PC-3 (cell line): ENCODE measurements at regions not wholly inside any gene's neighbourhood (a gene's known extent, or its start where the extent isn't known, plus 50 kb on each side); places are given as distances from the start of the nearest gene placed in this dataset.

ENCODE experiments used
- ATAC-seq: fragments of 200-7000 bp; cut with Tn5 transposase; 2 replicates; pipeline ENCODE4 v1.9.1; 2020; ENCODE audit warnings: mild to moderate bottlenecking, moderate library complexity
- BruUV-seq: library from RNA; stranded (reverse); fragments of 400-500 nt; replicated peaks from 2 replicates; lab custom pipeline; 2021; lab: Mats Ljungman, UMichigan
- CTCF ChIA-PET: fragments of 300-600 bp; sonication (Branson Sonifier 250); formaldehyde crosslinking; loops from one replicate; lab custom pipeline; 2022; ENCODE audit warnings: antibody characterized with exemption; lab: Charles Lee
- POLR2A ChIA-PET: fragments of 300-600 bp; sonication (Branson Sonifier 250); formaldehyde crosslinking; loops from one replicate; lab custom pipeline; 2022; ENCODE audit warnings: antibody characterized with exemption; ENCODE audit not compliant: unreplicated experiment; lab: Charles Lee
- DNase-seq: peaks from one replicate; pipeline ENCODE4 v3.0.0-alpha.2; 2015
- H2AFZ ChIP-seq: fragments of 300-600 bp; sonication (generic); 2 replicates; pipeline ENCODE4 v1.6.0; 2016; ENCODE audit warnings: antibody characterized with exemption, low read length
- H3F3A ChIP-seq: fragments of 300-600 bp; sonication (generic); one replicate; pipeline ENCODE4 v1.6.0; 2017; ENCODE audit warnings: antibody characterized with exemption, low read length, control low read depth, mild to moderate bottlenecking; ENCODE audit not compliant: unreplicated experiment
- H3K27ac ChIP-seq: fragments of 300-600 bp; sonication (generic); 2 replicates; pipeline ENCODE4 v1.5.1; 2016; ENCODE audit warnings: mild to moderate bottlenecking, low read length
- H3K27me3 ChIP-seq: fragments of 300-600 bp; sonication (generic); 2 replicates; pipeline ENCODE4 v1.6.1; 2016; ENCODE audit warnings: low read length, mixed read lengths
- H3K36me3 ChIP-seq: fragments of 300-600 bp; sonication (generic); 2 replicates; pipeline ENCODE4 v1.6.1; 2016; ENCODE audit warnings: low read depth, mixed run types, low read length, mixed read lengths
- H3K4me1 ChIP-seq: fragments of 300-600 bp; sonication (generic); 2 replicates; pipeline ENCODE4 v1.5.1; 2016; ENCODE audit warnings: low read length; ENCODE audit not compliant: insufficient read depth
- H3K4me2 ChIP-seq: fragments of 300-600 bp; sonication (generic); 2 replicates; pipeline ENCODE4 v1.6.0; 2016; ENCODE audit warnings: low read length
- H3K4me3 ChIP-seq: fragments of 300-600 bp; sonication (generic); 2 replicates; pipeline ENCODE4 v1.5.1; 2016; ENCODE audit warnings: mild to moderate bottlenecking, low read length, mixed read lengths
- H3K79me2 ChIP-seq: fragments of 300-600 bp; sonication (generic); 2 replicates; pipeline ENCODE4 v1.6.1; 2017; ENCODE audit warnings: low read length, mixed read lengths
- H3K9ac ChIP-seq: fragments of 300-600 bp; sonication (generic); 2 replicates; pipeline ENCODE4 v1.6.0; 2016; ENCODE audit warnings: mild to moderate bottlenecking, low read length
- H3K9me2 ChIP-seq: fragments of 300-600 bp; sonication (generic); replicated peaks from 2 replicates; pipeline ENCODE4 v1.6.1; 2016; ENCODE audit warnings: mixed run types, low read length, mixed read lengths
- H3K9me3 ChIP-seq: fragments of 300-600 bp; sonication (generic); 2 replicates; pipeline ENCODE4 v1.6.1; 2016; ENCODE audit warnings: low read length, mixed read lengths
- H4K20me1 ChIP-seq: fragments of 300-600 bp; sonication (generic); 2 replicates; pipeline ENCODE4 v1.6.1; 2016; ENCODE audit warnings: low read length, mixed read lengths
- EZH2 ChIP-seq: fragments of 300-600 bp; sonication (generic); IDR thresholded peaks from one replicate; pipeline ENCODE4 v1.6.1; 2017; ENCODE audit warnings: antibody characterized with exemption, mild to moderate bottlenecking, low read length; ENCODE audit not compliant: unreplicated experiment
- EZH2phosphoT487 ChIP-seq: fragments of 300-600 bp; sonication (generic); IDR thresholded peaks from 2 replicates; pipeline ENCODE4 v1.6.1; 2018; ENCODE audit warnings: mild to moderate bottlenecking, antibody characterized with exemption, low read length, borderline replicate concordance
- intact Hi-C: fragments of 100-400 bp; cut with micrococcal nuclease; formaldehyde crosslinking; loops from 2 replicates; pipeline ENCODE4 v1.9.0; 2023
- TF ChIP-seq, protein P1 (sequence below): fragments of 300-600 bp; sonication (generic); conservative IDR thresholded peaks from 2 replicates; pipeline ENCODE4 v1.5.1; 2017; ENCODE audit warnings: antibody characterized with exemption, low read depth, mild to moderate bottlenecking, low read length

DNA sequence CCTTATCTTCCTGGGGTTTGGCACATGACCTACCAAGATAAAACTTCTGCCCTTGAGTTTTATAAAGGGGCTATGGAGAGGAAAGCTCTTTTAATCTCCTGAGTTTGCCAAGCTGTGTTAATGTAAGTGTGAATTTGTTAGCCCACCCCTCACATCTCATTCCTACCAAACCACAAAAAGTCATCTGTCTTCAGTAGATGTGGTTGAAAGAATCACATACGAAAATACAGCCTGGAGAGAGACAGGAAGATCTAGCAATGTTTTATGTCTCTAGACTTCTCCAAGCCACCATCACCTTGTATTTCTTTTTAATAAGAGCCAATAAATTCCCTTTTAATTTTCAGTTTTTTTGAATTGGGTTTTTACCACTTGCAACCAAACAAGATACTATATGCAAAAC is 68.9 kb upstream of the ZNF280D start:
- ATAC-seq: no peak
- intact Hi-C loops: no loop called here

DNA sequence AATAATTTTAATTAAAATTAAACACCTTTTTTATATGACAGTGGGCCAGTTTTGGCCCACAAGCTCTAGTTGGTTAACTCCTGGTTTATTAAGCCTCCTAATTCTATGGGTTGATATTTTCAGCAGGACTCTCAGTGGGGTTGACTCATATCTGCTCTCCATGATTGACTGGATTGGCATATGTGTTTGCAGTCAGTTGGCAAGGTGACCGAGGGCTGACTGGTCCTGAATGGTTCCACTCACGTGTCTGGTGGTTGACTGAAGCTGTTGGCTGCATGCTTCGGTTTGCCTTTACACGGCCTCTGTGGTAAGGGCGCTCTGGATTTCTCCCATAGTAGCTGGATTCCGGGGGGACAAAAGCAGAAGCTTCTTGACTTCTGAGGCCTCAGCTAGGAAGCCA is 65.3 kb upstream of the ZNF280D start:
- Histone ChIP-seq H3K79me2 (no peaks in the 10 kb centered on the region), H3F3A (no peaks in the 10 kb centered on the region), H3K4me3 (no peak overlapping the region), H4K20me1 (no peaks in the 10 kb centered on the region), H3K9me2 (no peaks in the 10 kb centered on the region), H3K27me3 (no peaks in the 10 kb centered on the region), H3K9ac (no peak overlapping the region), H3K9me3 (no peaks in the 10 kb centered on the region), H3K27ac (no peak overlapping the region), H3K4me2 (no peak overlapping the region), H3K4me1 (no peaks in the 10 kb centered on the region), H2AFZ (no peak overlapping the region), H3K36me3 (no peaks in the 10 kb centered on the region)
- TF ChIP-seq, protein P1, sequence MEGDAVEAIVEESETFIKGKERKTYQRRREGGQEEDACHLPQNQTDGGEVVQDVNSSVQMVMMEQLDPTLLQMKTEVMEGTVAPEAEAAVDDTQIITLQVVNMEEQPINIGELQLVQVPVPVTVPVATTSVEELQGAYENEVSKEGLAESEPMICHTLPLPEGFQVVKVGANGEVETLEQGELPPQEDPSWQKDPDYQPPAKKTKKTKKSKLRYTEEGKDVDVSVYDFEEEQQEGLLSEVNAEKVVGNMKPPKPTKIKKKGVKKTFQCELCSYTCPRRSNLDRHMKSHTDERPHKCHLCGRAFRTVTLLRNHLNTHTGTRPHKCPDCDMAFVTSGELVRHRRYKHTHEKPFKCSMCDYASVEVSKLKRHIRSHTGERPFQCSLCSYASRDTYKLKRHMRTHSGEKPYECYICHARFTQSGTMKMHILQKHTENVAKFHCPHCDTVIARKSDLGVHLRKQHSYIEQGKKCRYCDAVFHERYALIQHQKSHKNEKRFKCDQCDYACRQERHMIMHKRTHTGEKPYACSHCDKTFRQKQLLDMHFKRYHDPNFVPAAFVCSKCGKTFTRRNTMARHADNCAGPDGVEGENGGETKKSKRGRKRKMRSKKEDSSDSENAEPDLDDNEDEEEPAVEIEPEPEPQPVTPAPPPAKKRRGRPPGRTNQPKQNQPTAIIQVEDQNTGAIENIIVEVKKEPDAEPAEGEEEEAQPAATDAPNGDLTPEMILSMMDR: no peak
- TF ChIP-seq EZH2 (no peak), EZH2phosphoT487 (no peak)
- intact Hi-C loops: no loop called here
- ChIA-PET POLR2A (no interaction called here), CTCF (no interaction called here)
- BruUV-seq: no TSS peak
- DNase-seq (no peak), ATAC-seq (no peak)

More for the DNA sequence above, 68.9 kb upstream of the ZNF280D start:
- H3K4me1 ChIP-seq: peaks cover 13% of the 10 kb centered on the region
- H3K27me3 ChIP-seq: no peaks in the 10 kb centered on the region
- H2AFZ ChIP-seq: no peak overlapping the region
- H3K36me3 ChIP-seq: no peaks in the 10 kb centered on the region
- H3F3A ChIP-seq: no peaks in the 10 kb centered on the region
- BruUV-seq: no TSS peak
- ChIA-PET CTCF (no interaction called here), POLR2A (no interaction called here)
- no peak overlapping the region for H3K27ac ChIP-seq
- no peaks in the 10 kb centered on the region for H3K9me2 ChIP-seq
- H4K20me1 ChIP-seq: no peaks in the 10 kb centered on the region
- no peaks in the 10 kb centered on the region for H3K9me3 ChIP-seq
- DNase-seq: no peak
- no peak overlapping the region for H3K4me3 ChIP-seq
- H3K79me2 ChIP-seq: no peaks in the 10 kb centered on the region
- H3K4me2 ChIP-seq: no peak overlapping the region
- H3K9ac ChIP-seq: no peak overlapping the region
- TF ChIP-seq EZH2: no peak
- no peak for TF ChIP-seq EZH2phosphoT487
- TF ChIP-seq, protein P1: no peak

DNA sequence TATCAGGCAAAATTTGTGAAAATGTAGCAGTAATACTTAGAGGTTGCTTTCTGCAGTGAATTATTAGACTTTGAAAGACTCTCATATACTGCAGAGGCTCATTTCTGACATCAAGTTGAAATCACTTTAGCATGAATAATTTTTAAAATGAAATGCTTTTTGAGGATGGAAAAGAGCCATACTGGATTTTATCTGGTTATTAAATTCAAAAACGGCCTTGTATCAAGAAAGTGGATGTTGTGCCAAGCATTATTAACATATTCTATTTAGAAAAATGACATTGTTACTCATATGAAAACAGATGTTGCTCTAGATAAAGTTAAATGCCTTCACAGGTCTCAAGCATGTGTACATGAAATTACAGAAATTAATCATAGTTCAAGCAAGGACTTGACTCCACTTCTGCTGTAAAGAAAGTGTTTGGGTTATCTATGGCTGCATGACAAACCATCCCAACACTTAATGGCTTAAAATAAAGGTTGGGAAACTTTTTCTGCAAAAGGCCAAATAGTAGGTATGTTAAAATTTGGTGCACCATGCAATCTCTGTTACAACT is 64.5 kb upstream of the ZNF280D start:
- intact Hi-C loops: no loop called here
- H3K79me2 ChIP-seq: no peaks in the 10 kb centered on the region
- H3K9me2 ChIP-seq: no peaks in the 10 kb centered on the region
- POLR2A ChIA-PET: no interaction called here
- no peaks in the 10 kb centered on the region for H3K36me3 ChIP-seq
- H3K27ac ChIP-seq: no peak overlapping the region
- H3K27me3 ChIP-seq: no peaks in the 10 kb centered on the region
- no peak overlapping the region for H3K9ac ChIP-seq
- H3K4me1 ChIP-seq: no peaks in the 10 kb centered on the region
- no peak for ATAC-seq
- no peak overlapping the region for H3K4me3 ChIP-seq
- CTCF ChIA-PET: no interaction called here
- no TSS peak for BruUV-seq
- H3K9me3 ChIP-seq: no peaks in the 10 kb centered on the region
- H3F3A ChIP-seq: no peaks in the 10 kb centered on the region
- TF ChIP-seq EZH2 (no peak), EZH2phosphoT487 (no peak)
- TF ChIP-seq, protein P1: no peak
- H2AFZ ChIP-seq: no peak overlapping the region
- DNase-seq: no peak
- H4K20me1 ChIP-seq: no peaks in the 10 kb centered on the region
- H3K4me2 ChIP-seq: no peak overlapping the region
